ENCODE measurements at regions not wholly inside any gene's neighbourhood (a gene's known extent, or its start where the extent isn't known, plus 50 kb on each side); places are given as distances from the start of the nearest gene placed in this dataset.

DNA sequence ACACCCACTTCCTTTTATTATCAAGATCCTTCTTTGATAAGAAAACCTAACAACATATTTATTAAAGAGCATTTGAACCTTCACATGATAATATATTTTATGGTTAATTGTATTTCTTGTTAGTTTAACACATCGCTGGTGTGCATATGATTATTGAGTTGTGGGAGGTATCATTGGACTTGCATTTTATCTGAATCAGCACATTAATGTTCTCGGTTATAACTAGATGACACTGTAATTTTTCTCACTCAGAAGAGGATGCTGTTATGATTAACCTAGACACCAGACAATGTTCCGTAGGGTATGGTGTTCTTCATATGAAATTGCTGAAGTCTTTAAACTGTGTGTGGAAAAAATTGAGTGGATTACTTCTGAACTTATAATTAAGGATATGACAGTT lies 1188.3 kb upstream of the EPHA6 start:
- no peak for DNase-seq (ENCODE audit: low read depth, low spot score)
- H3K9me3 ChIP-seq (ENCODE audit: control insufficient read depth, low read depth, low read length): no peaks in the 10 kb centered on the region
- no peak overlapping the region for H2AFZ ChIP-seq (ENCODE audit: control insufficient read depth, low read length)
- H3K36me3 ChIP-seq (ENCODE audit: control insufficient read depth in 2 of 2, extremely low read depth in 1 of 2, insufficient read depth in 2 of 2, low read length in 2 of 2): no peaks in the 10 kb centered on the region
- TF ChIP-seq, protein P1, sequence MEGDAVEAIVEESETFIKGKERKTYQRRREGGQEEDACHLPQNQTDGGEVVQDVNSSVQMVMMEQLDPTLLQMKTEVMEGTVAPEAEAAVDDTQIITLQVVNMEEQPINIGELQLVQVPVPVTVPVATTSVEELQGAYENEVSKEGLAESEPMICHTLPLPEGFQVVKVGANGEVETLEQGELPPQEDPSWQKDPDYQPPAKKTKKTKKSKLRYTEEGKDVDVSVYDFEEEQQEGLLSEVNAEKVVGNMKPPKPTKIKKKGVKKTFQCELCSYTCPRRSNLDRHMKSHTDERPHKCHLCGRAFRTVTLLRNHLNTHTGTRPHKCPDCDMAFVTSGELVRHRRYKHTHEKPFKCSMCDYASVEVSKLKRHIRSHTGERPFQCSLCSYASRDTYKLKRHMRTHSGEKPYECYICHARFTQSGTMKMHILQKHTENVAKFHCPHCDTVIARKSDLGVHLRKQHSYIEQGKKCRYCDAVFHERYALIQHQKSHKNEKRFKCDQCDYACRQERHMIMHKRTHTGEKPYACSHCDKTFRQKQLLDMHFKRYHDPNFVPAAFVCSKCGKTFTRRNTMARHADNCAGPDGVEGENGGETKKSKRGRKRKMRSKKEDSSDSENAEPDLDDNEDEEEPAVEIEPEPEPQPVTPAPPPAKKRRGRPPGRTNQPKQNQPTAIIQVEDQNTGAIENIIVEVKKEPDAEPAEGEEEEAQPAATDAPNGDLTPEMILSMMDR (optimal IDR thresholded peaks at IDR 0.05 in 1 of 3, IDR thresholded peaks at IDR 0.05 in 1 of 3, conservative IDR thresholded peaks at IDR 0.05 in 1 of 3; ENCODE audit: extremely low read depth in 1 of 3, insufficient read depth in 2 of 3, low read length in 3 of 3): no peak
- TF ChIP-seq EZH2 (IDR thresholded peaks at IDR 0.05; ENCODE audit: low read length): no peak
- no peaks in the 10 kb centered on the region for H3K27me3 ChIP-seq (ENCODE audit: control insufficient read depth, extremely low read depth, insufficient read depth, low read length)
- H3K9me1 ChIP-seq (ENCODE audit: control insufficient read depth, extremely low read depth, insufficient read depth, low read length): no peaks in the 10 kb centered on the region
- no peaks in the 10 kb centered on the region for H3K4me1 ChIP-seq (ENCODE audit: control insufficient read depth, extremely low read depth, insufficient read depth, low read length)
- no peak overlapping the region for H3K4me2 ChIP-seq (ENCODE audit: control insufficient read depth, extremely low read depth, insufficient read depth, low read depth, low read length)
- no peak overlapping the region for H3K4me3 ChIP-seq (ENCODE audit: control insufficient read depth in 2 of 3, extremely low read depth in 1 of 3, insufficient read depth in 2 of 3, low read depth in 1 of 3, low read length in 3 of 3)
- H3K9ac ChIP-seq (ENCODE audit: control insufficient read depth, extremely low read depth, insufficient read depth, low read length): no peak overlapping the region
- H4K20me1 ChIP-seq (ENCODE audit: control insufficient read depth, extremely low read depth, insufficient read depth, low read length): no peaks in the 10 kb centered on the region
- H3K79me2 ChIP-seq (ENCODE audit: control insufficient read depth, insufficient read depth, low read length): no peaks in the 10 kb centered on the region
- FAIRE-seq: no peak
- dilution Hi-C loops (cut with MboI; ENCODE audit: extremely low pct_ligation_motif_present, low sequenced_read_pairs): no loop called here
- no peak overlapping the region for H3K27ac ChIP-seq (ENCODE audit: control insufficient read depth, insufficient read depth, low read length)

- Histone ChIP-seq H3K9me1 (ENCODE audit: control insufficient read depth, extremely low read depth, insufficient read depth, low read length) (no peaks in the 10 kb centered on the region), H3K4me1 (ENCODE audit: control insufficient read depth, extremely low read depth, insufficient read depth, low read length) (no peaks in the 10 kb centered on the region), H3K9ac (ENCODE audit: control insufficient read depth, extremely low read depth, insufficient read depth, low read length) (no peak overlapping the region), H3K79me2 (ENCODE audit: control insufficient read depth, insufficient read depth, low read length) (no peaks in the 10 kb centered on the region), H3K9me3 (ENCODE audit: control insufficient read depth, low read depth, low read length) (no peaks in the 10 kb centered on the region), H3K27ac (ENCODE audit: control insufficient read depth, insufficient read depth, low read length) (no peak overlapping the region), H3K4me2 (ENCODE audit: control insufficient read depth, extremely low read depth, insufficient read depth, low read depth, low read length) (no peak overlapping the region), H3K36me3 (ENCODE audit: control insufficient read depth in 2 of 2, extremely low read depth in 1 of 2, insufficient read depth in 2 of 2, low read length in 2 of 2) (no peaks in the 10 kb centered on the region), H4K20me1 (ENCODE audit: control insufficient read depth, extremely low read depth, insufficient read depth, low read length) (no peaks in the 10 kb centered on the region), H3K27me3 (ENCODE audit: control insufficient read depth, extremely low read depth, insufficient read depth, low read length) (no peaks in the 10 kb centered on the region), H2AFZ (ENCODE audit: control insufficient read depth, low read length) (no peak overlapping the region), H3K4me3 (ENCODE audit: control insufficient read depth in 2 of 3, extremely low read depth in 1 of 3, insufficient read depth in 2 of 3, low read depth in 1 of 3, low read length in 3 of 3) (no peak overlapping the region)
- FAIRE-seq (no peak), DNase-seq (ENCODE audit: low read depth, low spot score) (no peak)
- TF ChIP-seq EZH2 (IDR thresholded peaks at IDR 0.05; ENCODE audit: low read length): no peak
- TF ChIP-seq, protein P1 (optimal IDR thresholded peaks at IDR 0.05 in 1 of 3, IDR thresholded peaks at IDR 0.05 in 1 of 3, conservative IDR thresholded peaks at IDR 0.05 in 1 of 3; ENCODE audit: extremely low read depth in 1 of 3, insufficient read depth in 2 of 3, low read length in 3 of 3): no peak
- dilution Hi-C loops (cut with MboI; ENCODE audit: extremely low pct_ligation_motif_present, low sequenced_read_pairs): no loop called here
Measured at GRCh38 chr3:95627293-95627692, 1187.1 kb upstream of the EPHA6 start.

Measured in keratinocyte (primary cell).